GM18499 (cell line): ENCODE measurements at regions not wholly inside any gene's neighbourhood (a gene's known extent, or its start where the extent isn't known, plus 50 kb on each side); places are given as distances from the start of the nearest gene placed in this dataset.

Experiments used
- ATAC-seq: cut with Tn5 transposase; IDR thresholded peaks from one replicate; pipeline ENCODE4 v1.9.1; 2021; ENCODE audit warnings: moderate number of reproducible peaks; ENCODE audit not compliant: insufficient read depth, unreplicated experiment

GRCh38 chr6:111957623-111958315 lies 84.5 kb upstream of the FYN start:
- ATAC-seq, result no peak

GRCh38 chr6:111958534-111958933 lies 85.3 kb upstream of the FYN start:
- no peak for ATAC-seq

GRCh38 chr6:111959766-111960165 lies 86.5 kb upstream of the FYN start:
- ATAC-seq, result no peak

GRCh38 chr6:111967131-111967530 lies 86.8 kb upstream of the CCN6 start:
- no peak for ATAC-seq

- ATAC-seq, result no peak
Measured at GRCh38 chr6:111970426-111970825, 83.5 kb upstream of the CCN6 start.

- ATAC-seq, result no peak
Measured at GRCh38 chr6:111971181-111971841, 82.6 kb upstream of the CCN6 start.

- no peak for ATAC-seq
Measured at GRCh38 chr6:111971866-111972532, 81.9 kb upstream of the CCN6 start.

- ATAC-seq, result no peak
Measured at GRCh38 chr6:111972745-111973117, 81.2 kb upstream of the CCN6 start.

GRCh38 chr6:111973118-111973761 lies 80.7 kb upstream of the CCN6 start:
- ATAC-seq, result no peak

- no peak for ATAC-seq
Measured at GRCh38 chr6:111973927-111974639, 79.8 kb upstream of the CCN6 start.

GRCh38 chr6:111975466-111975865 lies 78.4 kb upstream of the CCN6 start:
- no peak for ATAC-seq

- no peak for ATAC-seq
Measured at GRCh38 chr6:111976139-111976538, 77.8 kb upstream of the CCN6 start.

- no peak for ATAC-seq
Measured at GRCh38 chr6:111978532-111979149, 75.3 kb upstream of the CCN6 start.

- ATAC-seq, result no peak
Measured at GRCh38 chr6:111979633-111980032, 74.3 kb upstream of the CCN6 start.

GRCh38 chr6:111980143-111980542 lies 73.8 kb upstream of the CCN6 start:
- no peak for ATAC-seq

GRCh38 chr6:111980971-111981840 lies 72.7 kb upstream of the CCN6 start:
- no peak for ATAC-seq

- ATAC-seq, result no peak
Measured at GRCh38 chr6:111982681-111983080, 71.2 kb upstream of the CCN6 start.

- no peak for ATAC-seq
Measured at GRCh38 chr6:111983193-111983592, 70.7 kb upstream of the CCN6 start.

- ATAC-seq, result no peak
Measured at GRCh38 chr6:111984081-111984480, 69.8 kb upstream of the CCN6 start.
